H1 (cell line): ENCODE measurements at regions not wholly inside any gene's neighbourhood (a gene's known extent, or its start where the extent isn't known, plus 50 kb on each side); places are given as distances from the start of the nearest gene placed in this dataset.

Source experiments
- CTCF ChIA-PET: fragments of 300-600 bp; sonication (Branson Sonifier 250); formaldehyde crosslinking; loops from one replicate; lab custom pipeline; 2021; ENCODE audit not compliant: partially characterized antibody; lab: Charles Lee
- POLR2A ChIA-PET: fragments of 300-600 bp; sonication (Branson Sonifier 250); formaldehyde crosslinking; loops from one replicate; lab custom pipeline; 2021; ENCODE audit warnings: inconsistent platforms; ENCODE audit not compliant: partially characterized antibody; lab: Charles Lee
- DNase-seq, 2 experiments: peaks; one replicate each; pipeline versions ENCODE4 v3.0.0 to v3.0.0-alpha.2; 2010 to 2022; ENCODE audit warnings: low spot score in 2 of 2, low read depth in 1 of 2, mixed read lengths in 1 of 2
- FAIRE-seq: peaks from 2 replicates; lab custom pipeline; 2011; peaks lifted over from hg19 to GRCh38; lab: Jason Lieb, UNC
- H2AFZ ChIP-seq: 2 replicates; pipeline ENCODE4 v1.8.1; 2012; ENCODE audit warnings: low read length, inconsistent platforms
- H2AK5ac ChIP-seq: 2 replicates; pipeline ENCODE4 v1.6.1; 2013; ENCODE audit warnings: low read depth, low read length
- H2BK120ac ChIP-seq: replicated peaks from 2 replicates; pipeline ENCODE3; 2013; ENCODE audit warnings: low read depth, low read length, inconsistent platforms
- H2BK12ac ChIP-seq: 2 replicates; pipeline ENCODE4 v1.6.1; 2013; ENCODE audit warnings: low read depth, low read length
- H2BK15ac ChIP-seq: 2 replicates; pipeline ENCODE4 v1.6.1; 2013; ENCODE audit warnings: low read length
- H2BK20ac ChIP-seq: 2 replicates; pipeline ENCODE4 v1.6.1; 2013; ENCODE audit warnings: low read length
- H2BK5ac ChIP-seq: 2 replicates; pipeline ENCODE4 v1.6.1; 2013; ENCODE audit warnings: low read depth, low read length
- H3K14ac ChIP-seq: 2 replicates; pipeline ENCODE4 v1.6.1; 2013; ENCODE audit warnings: inconsistent platforms; ENCODE audit not compliant: insufficient read length
- H3K18ac ChIP-seq: 2 replicates; pipeline ENCODE4 v1.6.1; 2013; ENCODE audit warnings: low read length; ENCODE audit errors: extremely low read depth
- H3K23ac ChIP-seq: 2 replicates; pipeline ENCODE4 v1.6.1; 2013; ENCODE audit warnings: inconsistent platforms; ENCODE audit not compliant: insufficient read length
- H3K23me2 ChIP-seq: 2 replicates; pipeline ENCODE4 v1.6.1; 2013; ENCODE audit warnings: low read depth, low read length
- H3K27ac ChIP-seq: 2 replicates; pipeline ENCODE4 v1.6.1; 2011; ENCODE audit warnings: low read depth, low read length, inconsistent platforms
- H3K27me3 ChIP-seq, 4 experiments: replicated peaks in 1 of 4; 1 replicate in 1 of 4; 2 replicates in 3 of 4; pipeline versions ENCODE4 v1.6.1 to v1.8.1; 2011 to 2013; ENCODE audit warnings: low read length in 3 of 4, mild to moderate bottlenecking in 3 of 4, inconsistent platforms in 2 of 4, mixed read lengths in 2 of 4, moderate library complexity in 1 of 4; ENCODE audit not compliant: control insufficient read depth in 3 of 4, insufficient read depth in 3 of 4; ENCODE audit errors: extremely low read depth in 1 of 4
- H3K36me3 ChIP-seq, 4 experiments: 2 replicates each; pipeline versions ENCODE4 v1.6.1 to v1.8.1; 2011 to 2013; ENCODE audit warnings: mild to moderate bottlenecking in 4 of 4, low read length in 3 of 4, moderate library complexity in 2 of 4, control low read depth in 1 of 4, inconsistent platforms in 1 of 4; ENCODE audit not compliant: insufficient read depth in 4 of 4, control insufficient read depth in 2 of 4
- H3K4ac ChIP-seq: replicated peaks from 2 replicates; pipeline ENCODE3; 2013; ENCODE audit warnings: low read length, low read depth, mixed read lengths, inconsistent platforms; ENCODE audit not compliant: insufficient read length
- H3K4me1 ChIP-seq, 4 experiments: replicated peaks in 1 of 4; 1 replicate in 1 of 4; 2 replicates in 3 of 4; pipeline versions ENCODE4 v1.6.1 to v1.8.1; 2011 to 2013; ENCODE audit warnings: low read length in 3 of 4, inconsistent platforms in 2 of 4, mixed read lengths in 1 of 4; ENCODE audit not compliant: insufficient read depth in 4 of 4, control insufficient read depth in 3 of 4
- H3K4me2 ChIP-seq, 2 experiments: 2 replicates each; pipeline versions ENCODE4 v1.6.1 to v1.8.1; 2011 to 2013; ENCODE audit warnings: low read depth in 2 of 2, low read length in 2 of 2, control low read depth in 1 of 2, inconsistent platforms in 1 of 2, mild to moderate bottlenecking in 1 of 2; ENCODE audit not compliant: insufficient read depth in 1 of 2
- H3K4me3 ChIP-seq, 4 experiments: fragments of 200-600, 300-600 bp in 1 of 4; sonication (generic), shearing (Covaris generic), sonication (Bioruptor Twin) in 1 of 4; 2 replicates each; pipeline versions ENCODE4 v1.5.1 to v1.8.1; 2011 to 2016; ENCODE audit warnings: low read length in 4 of 4, low read depth in 3 of 4, control low read depth in 2 of 4, inconsistent platforms in 2 of 4, mild to moderate bottlenecking in 2 of 4, mixed read lengths in 1 of 4, moderate library complexity in 1 of 4; ENCODE audit not compliant: insufficient read depth in 2 of 4; ENCODE audit errors: extremely low read depth in 1 of 4
- H3K56ac ChIP-seq: replicated peaks from 2 replicates; pipeline ENCODE3; 2013; ENCODE audit warnings: low read depth, mild to moderate bottlenecking, mixed read lengths, low read length, inconsistent platforms; ENCODE audit not compliant: insufficient read length
- H3K79me1 ChIP-seq: 2 replicates; pipeline ENCODE4 v1.6.1; 2013; ENCODE audit warnings: low read depth, low read length, control low read depth
- H3K79me2 ChIP-seq, 2 experiments: 2 replicates each; pipeline versions ENCODE4 v1.6.1 to v1.8.1; 2012 to 2013; ENCODE audit warnings: low read length in 2 of 2, mild to moderate bottlenecking in 2 of 2, inconsistent platforms in 1 of 2; ENCODE audit not compliant: insufficient read depth in 2 of 2, control insufficient read depth in 1 of 2
- H3K9ac ChIP-seq, 4 experiments: replicated peaks in 1 of 4; 1 replicate in 1 of 4; 2 replicates in 3 of 4; pipeline versions ENCODE4 v1.6.1 to v1.8.1; 2011 to 2013; ENCODE audit warnings: low read depth in 3 of 4, low read length in 3 of 4, control low read depth in 2 of 4, mild to moderate bottlenecking in 2 of 4, moderate library complexity in 2 of 4, inconsistent platforms in 1 of 4; ENCODE audit errors: extremely low read depth in 1 of 4
- H3K9me3 ChIP-seq, 2 experiments: 2 replicates each; pipeline versions ENCODE4 v1.6.1 to v1.8.1; 2012 to 2013; ENCODE audit warnings: mild to moderate bottlenecking in 2 of 2, moderate library complexity in 2 of 2, control low read depth in 1 of 2, inconsistent platforms in 1 of 2, low read depth in 1 of 2, low read length in 1 of 2, mixed read lengths in 1 of 2; ENCODE audit not compliant: insufficient read depth in 2 of 2
- H4K20me1 ChIP-seq, 2 experiments: replicated peaks in 1 of 2; 2 replicates each; pipeline versions ENCODE3 to v1.8.1; 2011 to 2013; ENCODE audit warnings: inconsistent platforms in 2 of 2, low read length in 2 of 2, mild to moderate bottlenecking in 1 of 2; ENCODE audit not compliant: insufficient read depth in 2 of 2, control insufficient read depth in 1 of 2
- H4K5ac ChIP-seq: 2 replicates; pipeline ENCODE4 v1.6.1; 2013; ENCODE audit warnings: low read length, low read depth, mixed read lengths, inconsistent platforms; ENCODE audit not compliant: insufficient read length
- H4K8ac ChIP-seq: 2 replicates; pipeline ENCODE4 v1.8.0; 2013; ENCODE audit warnings: mild to moderate bottlenecking, moderate library complexity, low read length, inconsistent platforms; ENCODE audit not compliant: insufficient read depth; ENCODE audit errors: extremely low read depth
- H4K91ac ChIP-seq: replicated peaks from 2 replicates; pipeline ENCODE3; 2013; ENCODE audit warnings: low read length, mixed read lengths, inconsistent platforms; ENCODE audit not compliant: insufficient read length
- CBX5 ChIP-seq: fragments of 300-800, 300-1000 bp; sonication (generic); IDR thresholded peaks from 2 replicates; pipeline ENCODE4 v1.7.1; 2016; ENCODE audit warnings: antibody characterized with exemption, low read length, low read depth
- CREB1 ChIP-seq: IDR thresholded peaks from 2 replicates; pipeline ENCODE4 v1.6.1; 2012; ENCODE audit warnings: inconsistent platforms
- FOSL1 ChIP-seq: IDR thresholded peaks from 2 replicates; pipeline ENCODE4 v1.6.1; 2011; ENCODE audit warnings: mild to moderate bottlenecking, low read depth, low read length, moderate library complexity; ENCODE audit not compliant: insufficient read depth
- GABPA ChIP-seq: IDR thresholded peaks from 2 replicates; pipeline ENCODE4 v1.6.1; 2011; ENCODE audit warnings: mild to moderate bottlenecking, low read length, moderate library complexity, borderline replicate concordance; ENCODE audit not compliant: insufficient read depth
- POLR2A ChIP-seq, 2 experiments: IDR thresholded peaks; 1 replicate in 1 of 2; 2 replicates in 1 of 2; pipeline ENCODE4 v1.6.1; 2011; ENCODE audit warnings: low read depth in 2 of 2, low read length in 2 of 2, mild to moderate bottlenecking in 2 of 2; ENCODE audit errors: control extremely low read depth in 1 of 2
- RBBP5 ChIP-seq: IDR thresholded peaks from 2 replicates; pipeline ENCODE4 v1.7.1; 2012; ENCODE audit warnings: low read depth, mild to moderate bottlenecking, inconsistent platforms, low read length, moderate library complexity, borderline replicate concordance
- RFX5 ChIP-seq: IDR thresholded peaks from 2 replicates; pipeline ENCODE4 v1.6.1; 2011; ENCODE audit warnings: low read depth, low read length, improper control_type of control experiment, borderline replicate concordance
- SIN3A ChIP-seq, 2 experiments: IDR thresholded peaks in 1 of 2; conservative IDR thresholded peaks in 1 of 2; 2 replicates each; pipeline ENCODE4 v1.6.1; 2011 to 2012; ENCODE audit warnings: low read length in 2 of 2, improper control_type of control experiment in 1 of 2, low read depth in 1 of 2, mild to moderate bottlenecking in 1 of 2
- SRF ChIP-seq: IDR thresholded peaks from 2 replicates; pipeline ENCODE4 v1.6.1; 2011; ENCODE audit warnings: mild to moderate bottlenecking, low read depth, low read length, moderate library complexity
- SUZ12 ChIP-seq: fragments of 200-600 bp; sonication (generic); IDR thresholded peaks from 2 replicates; pipeline ENCODE4 v1.6.1; 2012; ENCODE audit warnings: mild to moderate bottlenecking, inconsistent platforms, low read length, moderate library complexity, mixed read lengths
- TAF7 ChIP-seq: optimal IDR thresholded peaks from 2 replicates; pipeline ENCODE3; 2011; ENCODE audit warnings: low read depth, mild to moderate bottlenecking, inconsistent platforms, low read length, moderate library complexity, borderline replicate concordance
- whole genome bisulfite sequencing, 2 experiments: shearing (Covaris generic) in 1 of 2; methylation state at CpG; one replicate each; pipeline versions ENCODE4 v1.1.6 to v1.1.7; 2013 to 2015; ENCODE audit warnings: low lambda C conversion rate in 2 of 2, mixed read lengths in 2 of 2, inconsistent platforms in 1 of 2, low coverage in 1 of 2, missing lambda C conversion rate in 1 of 2; ENCODE audit not compliant: insufficient replicate concordance in 2 of 2, insufficient coverage in 1 of 2, insufficient read length in 1 of 2; ENCODE audit errors: extremely low coverage in 1 of 2, missing lambda C conversion rate in 1 of 2; 5-methylcytosine and 5-hydroxymethylcytosine counted together

DNA sequence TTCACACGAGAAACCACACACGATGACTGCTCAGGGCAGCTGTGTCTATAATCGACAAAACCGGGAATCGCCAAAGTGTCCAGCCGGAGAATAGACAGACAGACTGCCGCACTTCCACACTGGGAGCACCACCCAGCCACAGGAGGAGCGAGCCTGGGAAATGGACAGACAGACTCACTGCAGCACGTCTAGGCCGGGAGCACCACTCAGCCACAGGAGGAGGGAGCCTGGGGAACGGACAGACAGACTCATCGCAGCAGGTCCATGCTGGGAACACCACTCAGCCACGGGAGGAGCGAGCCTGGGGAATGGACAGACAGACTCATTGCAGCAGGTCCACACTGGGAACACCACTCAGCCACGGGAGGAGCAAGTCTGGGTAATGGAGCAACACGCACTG is 137.2 kb downstream of the BRD1 start:
- no peaks in the 10 kb centered on the region; a peak in 1 of 7 replicates for H3K4me1 ChIP-seq
- POLR2A ChIA-PET, result no interaction called here
- H4K5ac ChIP-seq, result no peak overlapping the region
- H2BK120ac ChIP-seq, result no peak overlapping the region
- no peak overlapping the region for H3K56ac ChIP-seq
- H3K27me3 ChIP-seq, result no peaks in the 10 kb centered on the region
- no peak overlapping the region for H2BK5ac ChIP-seq
- no peak overlapping the region for H3K4ac ChIP-seq
- H4K8ac ChIP-seq, result no peak overlapping the region
- no peak overlapping the region for H3K9ac ChIP-seq
- TF ChIP-seq RFX5, result no peak
- no peak for TF ChIP-seq SRF
- TF ChIP-seq TAF7, result no peak
- TF ChIP-seq FOSL1, result no peak
- no peak for TF ChIP-seq CREB1
- TF ChIP-seq SIN3A (conservative IDR thresholded peaks at IDR 0.05 in 1 of 2, IDR thresholded peaks at IDR 0.05 in 1 of 2; ENCODE audit: low read depth in 1 of 2, low read length in 2 of 2), result no peak
- TF ChIP-seq CBX5, result no peak
- no peak for TF ChIP-seq RBBP5
- no peak for TF ChIP-seq GABPA
- TF ChIP-seq SUZ12, result no peak
- TF ChIP-seq POLR2A (IDR thresholded peaks at IDR 0.05; ENCODE audit: control extremely low read depth in 1 of 2, low read depth in 2 of 2, low read length in 2 of 2), result no peak
- H3K4me3 ChIP-seq, result no peak overlapping the region
- no peak overlapping the region for H2BK12ac ChIP-seq
- H3K23ac ChIP-seq, result no peak overlapping the region
- H3K18ac ChIP-seq, result no peak overlapping the region
- H2AK5ac ChIP-seq, result no peak overlapping the region
- CTCF ChIA-PET, result interaction anchor here (2.0 to 4.6 kb wide), 2 partner anchors 11 to 13 kb away, joined by 7 to 23 read pairs; no protein-coding TSS in a partner anchor
- H4K91ac ChIP-seq, result no peak overlapping the region
- no peak for DNase-seq
- H3K79me1 ChIP-seq, result no peaks in the 10 kb centered on the region
- no peak overlapping the region for H3K4me2 ChIP-seq
- H2BK15ac ChIP-seq, result no peak overlapping the region
- peaks cover 13 to 18% of the 10 kb centered on the region in 2 experiments for H3K9me3 ChIP-seq
- H2AFZ ChIP-seq, result no peak overlapping the region
- H4K20me1 ChIP-seq, result no peaks in the 10 kb centered on the region
- H3K14ac ChIP-seq, result no peak overlapping the region
- no peak overlapping the region for H3K27ac ChIP-seq
- H3K79me2 ChIP-seq, result no peaks in the 10 kb centered on the region
- no peaks in the 10 kb centered on the region for H3K23me2 ChIP-seq
- H3K36me3 ChIP-seq, result no peaks in the 10 kb centered on the region
- H2BK20ac ChIP-seq, result no peak overlapping the region
- FAIRE-seq, result no peak
- 83% methylated on average over 16 of the region's 16 CpGs; no CpG with 5 or more reads in 1 of the 2 experiments for WGBS, 2 experiments
